OCI-LY3 (cell line): ENCODE measurements at regions not wholly inside any gene's neighbourhood (a gene's known extent, or its start where the extent isn't known, plus 50 kb on each side); places are given as distances from the start of the nearest gene placed in this dataset.

ENCODE experiments used
- H2AFZ ChIP-seq: fragments of 200-600, 300-600 bp; shearing (Covaris generic); 2 replicates; pipeline ENCODE4 v1.6.0; 2014; ENCODE audit warnings: antibody characterized with exemption, low read depth, low read length
- H3K27ac ChIP-seq: fragments of 200-600, 300-600 bp; sonication (generic); 2 replicates; pipeline ENCODE4 v1.5.1; 2014; ENCODE audit warnings: mild to moderate bottlenecking, low read length, moderate library complexity, mixed read lengths
- H3K27me3 ChIP-seq: fragments of 200-600, 300-600 bp; sonication (generic); 2 replicates; pipeline ENCODE4 v1.6.1; 2014; ENCODE audit warnings: low read depth, low read length, mixed read lengths
- H3K36me3 ChIP-seq: fragments of 200-600, 300-600 bp; sonication (generic); replicated peaks from 2 replicates; pipeline ENCODE3; 2014; ENCODE audit warnings: low read depth, low read length, mixed read lengths
- H3K4me1 ChIP-seq: fragments of 300-600, 200-600 bp; sonication (generic); 2 replicates; pipeline ENCODE4 v1.6.1; 2014; ENCODE audit warnings: low read length, mixed read lengths
- H3K4me2 ChIP-seq: fragments of 200-600, 300-600 bp; sonication (generic); 2 replicates; pipeline ENCODE4 v1.6.1; 2014; ENCODE audit warnings: low read length, mixed read lengths
- H3K4me3 ChIP-seq: fragments of 300-600, 200-600 bp; sonication (generic); 2 replicates; pipeline ENCODE4 v1.5.1; 2014; ENCODE audit warnings: antibody characterized with exemption, mild to moderate bottlenecking, low read length, moderate library complexity
- H3K79me2 ChIP-seq: fragments of 300-600, 200-600 bp; shearing (Covaris generic); 2 replicates; pipeline ENCODE4 v1.6.1; 2014; ENCODE audit warnings: mild to moderate bottlenecking, low read length, mixed read lengths
- H3K9ac ChIP-seq: fragments of 300-600, 200-600 bp; shearing (Covaris generic); 2 replicates; pipeline ENCODE4 v1.6.0; 2014; ENCODE audit warnings: mild to moderate bottlenecking, low read length, moderate library complexity
- H3K9me3 ChIP-seq: fragments of 200-600, 300-600 bp; shearing (Covaris generic); 2 replicates; pipeline ENCODE4 v1.6.1; 2014; ENCODE audit warnings: low read length, mixed read lengths; ENCODE audit not compliant: insufficient read depth
- H4K20me1 ChIP-seq: fragments of 200-600, 300-600 bp; sonication (generic); 2 replicates; pipeline ENCODE4 v1.6.1; 2016; ENCODE audit warnings: low read length, mixed read lengths; ENCODE audit not compliant: insufficient read depth
- EZH2phosphoT487 ChIP-seq: fragments of 200-600 bp; shearing (Covaris generic); IDR thresholded peaks from 2 replicates; pipeline ENCODE4 v1.6.1; 2018; ENCODE audit warnings: antibody characterized with exemption, mixed run types, low read depth
- TF ChIP-seq, protein P1 (sequence below): fragments of 200-600, 300-600 bp; sonication (generic); IDR thresholded peaks from 2 replicates; pipeline ENCODE4 v1.5.1; 2014; ENCODE audit warnings: antibody characterized with exemption, low read length, low read depth

DNA sequence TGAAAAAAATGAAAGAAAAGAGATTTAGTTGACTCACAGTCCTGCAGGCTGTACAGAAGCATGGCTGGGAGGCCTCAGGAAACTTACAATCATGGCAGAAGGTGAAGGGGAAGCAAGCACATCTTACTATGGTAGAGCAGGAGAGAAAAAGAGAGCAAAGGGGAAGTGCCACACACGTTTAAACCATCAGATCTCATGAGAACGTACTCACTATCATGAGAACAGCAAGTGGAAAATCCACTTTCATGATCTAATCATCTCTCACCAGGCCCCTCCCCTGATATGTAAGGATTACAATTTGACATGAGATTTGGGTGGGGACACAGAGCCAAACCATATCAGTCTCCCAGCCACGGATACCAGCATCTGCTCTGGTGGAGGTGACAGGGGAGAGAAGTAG lies 50.8 kb upstream of the CPOX start:
- H3K9me3 ChIP-seq: no peaks in the 10 kb centered on the region
- H3K36me3 ChIP-seq: no peaks in the 10 kb centered on the region
- no peak overlapping the region for H3K27ac ChIP-seq
- H3K4me1 ChIP-seq: peaks cover 34% of the 10 kb centered on the region
- no peaks in the 10 kb centered on the region for H4K20me1 ChIP-seq
- no peak for TF ChIP-seq EZH2phosphoT487
- TF ChIP-seq, protein P1, sequence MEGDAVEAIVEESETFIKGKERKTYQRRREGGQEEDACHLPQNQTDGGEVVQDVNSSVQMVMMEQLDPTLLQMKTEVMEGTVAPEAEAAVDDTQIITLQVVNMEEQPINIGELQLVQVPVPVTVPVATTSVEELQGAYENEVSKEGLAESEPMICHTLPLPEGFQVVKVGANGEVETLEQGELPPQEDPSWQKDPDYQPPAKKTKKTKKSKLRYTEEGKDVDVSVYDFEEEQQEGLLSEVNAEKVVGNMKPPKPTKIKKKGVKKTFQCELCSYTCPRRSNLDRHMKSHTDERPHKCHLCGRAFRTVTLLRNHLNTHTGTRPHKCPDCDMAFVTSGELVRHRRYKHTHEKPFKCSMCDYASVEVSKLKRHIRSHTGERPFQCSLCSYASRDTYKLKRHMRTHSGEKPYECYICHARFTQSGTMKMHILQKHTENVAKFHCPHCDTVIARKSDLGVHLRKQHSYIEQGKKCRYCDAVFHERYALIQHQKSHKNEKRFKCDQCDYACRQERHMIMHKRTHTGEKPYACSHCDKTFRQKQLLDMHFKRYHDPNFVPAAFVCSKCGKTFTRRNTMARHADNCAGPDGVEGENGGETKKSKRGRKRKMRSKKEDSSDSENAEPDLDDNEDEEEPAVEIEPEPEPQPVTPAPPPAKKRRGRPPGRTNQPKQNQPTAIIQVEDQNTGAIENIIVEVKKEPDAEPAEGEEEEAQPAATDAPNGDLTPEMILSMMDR: no peak
- no peaks in the 10 kb centered on the region for H3K27me3 ChIP-seq
- peak overlapping the region; percentile 71; the same call in 1 of the 2 replicates for H3K4me2 ChIP-seq
- H3K9ac ChIP-seq: no peak overlapping the region
- peak overlapping the region; percentile 95; the same call in 1 of the 2 replicates for H2AFZ ChIP-seq
- no peak overlapping the region for H3K4me3 ChIP-seq
- no peaks in the 10 kb centered on the region for H3K79me2 ChIP-seq

GRCh38 chr3:98645039-98645438 lies 51.6 kb upstream of the CPOX start:
- TF ChIP-seq EZH2phosphoT487: no peak
- TF ChIP-seq, protein P1: no peak
- Histone ChIP-seq H2AFZ (peak overlapping the region; percentile 95), H3K79me2 (no peaks in the 10 kb centered on the region), H3K4me3 (peak overlapping the region; percentile 49), H3K36me3 (no peaks in the 10 kb centered on the region), H3K9me3 (no peaks in the 10 kb centered on the region), H3K27me3 (no peaks in the 10 kb centered on the region), H4K20me1 (no peaks in the 10 kb centered on the region), H3K4me2 (peak overlapping the region; percentile 71), H3K9ac (no peak overlapping the region), H3K4me1 (peaks cover 34% of the 10 kb centered on the region), H3K27ac (no peak overlapping the region)

GRCh38 chr3:98646680-98647079 lies 53.3 kb upstream of the CPOX start:
- Histone ChIP-seq H3K36me3 (no peaks in the 10 kb centered on the region), H3K9me3 (no peaks in the 10 kb centered on the region), H4K20me1 (no peaks in the 10 kb centered on the region), H3K27me3 (no peaks in the 10 kb centered on the region), H3K4me1 (peaks cover 40% of the 10 kb centered on the region), H3K4me2 (no peak overlapping the region), H3K27ac (no peak overlapping the region), H3K79me2 (no peaks in the 10 kb centered on the region), H2AFZ (no peak overlapping the region), H3K4me3 (no peak overlapping the region), H3K9ac (no peak overlapping the region)
- no peak for TF ChIP-seq EZH2phosphoT487
- TF ChIP-seq, protein P1: no peak

- no peak overlapping the region for H3K4me3 ChIP-seq
- H3K4me2 ChIP-seq: no peak overlapping the region
- no peaks in the 10 kb centered on the region for H4K20me1 ChIP-seq
- TF ChIP-seq EZH2phosphoT487: no peak
- TF ChIP-seq, protein P1: no peak
- peaks cover 37% of the 10 kb centered on the region for H3K4me1 ChIP-seq
- no peaks in the 10 kb centered on the region for H3K79me2 ChIP-seq
- H3K9ac ChIP-seq: no peak overlapping the region
- no peaks in the 10 kb centered on the region for H3K36me3 ChIP-seq
- no peak overlapping the region for H2AFZ ChIP-seq
- H3K27ac ChIP-seq: no peak overlapping the region
- no peaks in the 10 kb centered on the region for H3K27me3 ChIP-seq
- H3K9me3 ChIP-seq: no peaks in the 10 kb centered on the region
Measured at GRCh38 chr3:98647197-98647596, 53.8 kb upstream of the CPOX start.
